ENCODE measurements at regions not wholly inside any gene's neighbourhood (a gene's known extent, or its start where the extent isn't known, plus 50 kb on each side); places are given as distances from the start of the nearest gene placed in this dataset.

- TF ChIP-seq CTCF (IDR thresholded peaks at IDR 0.05) = no peak
- TF ChIP-seq POLR2A (IDR thresholded peaks at IDR 0.05) = no peak
Observed at GRCh38 chr7:113256883-113257531, 138.7 kb upstream of the SMIM30 start.
